GM23338 (cell line): ENCODE measurements at regions not wholly inside any gene's neighbourhood (a gene's known extent, or its start where the extent isn't known, plus 50 kb on each side); places are given as distances from the start of the nearest gene placed in this dataset.
"Not testable (repeated sequence)": the region's sequence is repeated elsewhere in the genome, so short reads cannot be mapped to it uniquely, and the experiment has no call there.

Experiments
- ATAC-seq: fragments of 200-7000 bp; cut with Tn5 transposase; 3 replicates; pipeline ENCODE4 v1.9.1; 2020
- DNase-seq: peaks from one replicate; pipeline ENCODE4 v3.0.0-alpha.2; 2015; ENCODE audit warnings: low spot score
- H2AFZ ChIP-seq: fragments of 200-600 bp; sonication (generic); 2 replicates; pipeline ENCODE4 v1.8.0; 2016; ENCODE audit warnings: antibody characterized with exemption, mild to moderate bottlenecking, moderate library complexity
- H3F3A ChIP-seq: fragments of 200-600 bp; sonication (generic); replicated peaks from 2 replicates; pipeline ENCODE4 v1.8.0; 2017; ENCODE audit warnings: antibody characterized with exemption, mixed run types, low read depth
- H3K27ac ChIP-seq: fragments of 200-600 bp; sonication (generic); 2 replicates; pipeline ENCODE4 v1.6.1; 2016; ENCODE audit warnings: low read depth
- H3K27me3 ChIP-seq: fragments of 200-600 bp; sonication (generic); 2 replicates; pipeline ENCODE4 v1.8.0; 2016; ENCODE audit warnings: mild to moderate bottlenecking, mixed run types, moderate library complexity; ENCODE audit not compliant: insufficient read depth
- H3K36me3 ChIP-seq: fragments of 200-600 bp; sonication (generic); 2 replicates; pipeline ENCODE4 v1.8.0; 2016; ENCODE audit warnings: mild to moderate bottlenecking; ENCODE audit not compliant: insufficient read depth
- H3K4me1 ChIP-seq: fragments of 200-600 bp; sonication (generic); 2 replicates; pipeline ENCODE4 v1.8.0; 2016; ENCODE audit warnings: mild to moderate bottlenecking, moderate library complexity; ENCODE audit not compliant: insufficient read depth
- H3K4me2 ChIP-seq: fragments of 200-600 bp; sonication (generic); 2 replicates; pipeline ENCODE4 v1.7.1; 2017; ENCODE audit warnings: mixed run types
- H3K4me3 ChIP-seq: fragments of 200-600 bp; sonication (generic); 2 replicates; pipeline ENCODE4 v1.6.1; 2016; ENCODE audit warnings: mixed run types
- H3K79me2 ChIP-seq: fragments of 200-600 bp; sonication (generic); replicated peaks from 2 replicates; pipeline ENCODE4 v1.8.0; 2017; ENCODE audit warnings: mild to moderate bottlenecking; ENCODE audit not compliant: insufficient read depth
- H3K9me2 ChIP-seq: fragments of 200-600 bp; sonication (generic); 2 replicates; pipeline ENCODE4 v1.8.0; 2017; ENCODE audit not compliant: insufficient read depth
- H4K20me1 ChIP-seq: fragments of 200-600 bp; sonication (generic); replicated peaks from 2 replicates; pipeline ENCODE4 v1.8.0; 2017; ENCODE audit warnings: mild to moderate bottlenecking; ENCODE audit not compliant: insufficient read depth
- H3K27ac Mint-ChIP-seq: 2 replicates; pipeline ENCODE4 v1.8.0; 2020; ENCODE audit warnings: inconsistent platforms, mild to moderate bottlenecking, moderate library complexity, mixed read lengths
- H3K27me3 Mint-ChIP-seq: 3 replicates; pipeline ENCODE4 v1.8.0; 2022; ENCODE audit warnings: low read depth, mild to moderate bottlenecking, moderate library complexity, mixed read lengths, inconsistent platforms; ENCODE audit not compliant: insufficient read depth, poor library complexity
- H3K36me3 Mint-ChIP-seq: 3 replicates; pipeline ENCODE4 v1.8.0; 2021; ENCODE audit warnings: low read depth, mild to moderate bottlenecking, inconsistent platforms, moderate library complexity, mixed read lengths
- H3K4me1 Mint-ChIP-seq: 3 replicates; pipeline ENCODE4 v1.8.0; 2020; ENCODE audit warnings: mild to moderate bottlenecking, inconsistent platforms, mixed read lengths
- H3K4me3 Mint-ChIP-seq: 3 replicates; pipeline ENCODE4 v1.8.0; 2021; ENCODE audit warnings: moderate library complexity, mild to moderate bottlenecking, inconsistent platforms, mixed read lengths
- H3K9me3 Mint-ChIP-seq: 3 replicates; pipeline ENCODE4 v1.8.0; 2020; ENCODE audit warnings: moderate library complexity, mild to moderate bottlenecking, inconsistent platforms, mixed read lengths
- CREB1 ChIP-seq: fragments of 250-450 bp; sonication (Bioruptor Pico); IDR thresholded peaks from 2 replicates; pipeline ENCODE4 v1.5.0; 2020; ENCODE audit warnings: low read depth, mild to moderate bottlenecking, moderate library complexity
- EZH2 ChIP-seq: fragments of 200-600 bp; sonication (generic); IDR thresholded peaks from one replicate; pipeline ENCODE4 v1.8.0; 2017; ENCODE audit warnings: antibody characterized with exemption, mild to moderate bottlenecking, low read depth; ENCODE audit not compliant: unreplicated experiment
- NANOG ChIP-seq: IDR thresholded peaks from 2 replicates; pipeline ENCODE4 v1.6.1; 2016; ENCODE audit warnings: antibody characterized with exemption, borderline replicate concordance
- STAT1 ChIP-seq: IDR thresholded peaks from one replicate; pipeline ENCODE4 v1.6.1; 2016; ENCODE audit warnings: antibody characterized with exemption; ENCODE audit not compliant: unreplicated experiment
- ZNF114 ChIP-seq: fragments of 250-450 bp; sonication (Bioruptor Pico); IDR thresholded peaks from 2 replicates; pipeline ENCODE4 v1.5.0; 2020; ENCODE audit warnings: mild to moderate bottlenecking, moderate library complexity
- TF ChIP-seq, protein P1 (sequence below): IDR thresholded peaks from one replicate; pipeline ENCODE4 v1.6.1; 2018; ENCODE audit warnings: antibody characterized with exemption; ENCODE audit not compliant: unreplicated experiment

DNA sequence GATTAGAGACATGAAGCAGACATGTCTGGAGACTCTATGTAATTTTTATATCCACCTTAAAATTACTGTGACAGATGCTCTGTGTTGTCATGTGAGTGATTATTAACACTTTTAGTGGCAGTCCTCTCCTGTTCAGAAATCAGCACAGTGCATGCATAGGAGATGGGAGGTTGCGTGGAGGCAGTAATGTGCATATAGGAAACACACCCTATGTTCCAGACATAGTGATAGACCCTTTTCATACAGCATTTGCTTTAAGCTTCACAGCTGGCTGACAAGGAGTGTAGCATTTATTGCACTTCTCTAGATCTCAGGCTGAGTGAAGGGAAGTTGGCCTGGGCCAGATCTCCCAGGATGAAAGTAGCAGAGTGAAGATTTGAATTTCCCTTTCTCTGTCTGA is 102.3 kb upstream of the SYN3 start (continued):
- TF ChIP-seq NANOG (no peak), CREB1 (CRISPR knock-in tag) (no peak), ZNF114 (no peak), EZH2 (no peak)

GRCh38 chr22:33154967-33155366 is 96.8 kb upstream of the SYN3 start:
- H3K27me3 ChIP-seq, H3K9me2 ChIP-seq, H3K27ac ChIP-seq, H3K4me1 Mint-ChIP-seq, H3K4me2 ChIP-seq, H3K36me3 ChIP-seq, H4K20me1 ChIP-seq, H3K27ac Mint-ChIP-seq, H2AFZ ChIP-seq, H3K4me3 Mint-ChIP-seq, ATAC-seq, H3F3A ChIP-seq, DNase-seq, H3K27me3 Mint-ChIP-seq, H3K4me3 ChIP-seq, H3K79me2 ChIP-seq, H3K4me1 ChIP-seq: not testable (repeated sequence)
- Mint-ChIP-seq H3K9me3 (peaks cover 28% of the 10 kb centered on the region), H3K36me3 (peaks cover 14% of the 10 kb centered on the region; the same call in 2 of the 3 replicates)

- Mint-ChIP-seq H3K27ac (no peak overlapping the region), H3K4me3 (no peak overlapping the region), H3K9me3 (peaks cover 4% of the 10 kb centered on the region), H3K27me3 (peaks cover 2% of the 10 kb centered on the region), H3K4me1 (peaks cover 9% of the 10 kb centered on the region; the same call in 2 of the 3 replicates), H3K36me3 (no peaks in the 10 kb centered on the region)
- ATAC-seq (no peak), DNase-seq (no peak)
- H4K20me1 ChIP-seq = no peaks in the 10 kb centered on the region
- H3K27ac ChIP-seq = no peak overlapping the region
- H3K4me3 ChIP-seq = no peak overlapping the region
- no peaks in the 10 kb centered on the region for H3K27me3 ChIP-seq
- peaks cover 4% of the 10 kb centered on the region for H3K9me2 ChIP-seq
- H3K79me2 ChIP-seq = no peaks in the 10 kb centered on the region
- no peaks in the 10 kb centered on the region for H3K36me3 ChIP-seq
- peaks cover 7% of the 10 kb centered on the region for H3K4me1 ChIP-seq
- no peak overlapping the region for H2AFZ ChIP-seq
- TF ChIP-seq, protein P1, sequence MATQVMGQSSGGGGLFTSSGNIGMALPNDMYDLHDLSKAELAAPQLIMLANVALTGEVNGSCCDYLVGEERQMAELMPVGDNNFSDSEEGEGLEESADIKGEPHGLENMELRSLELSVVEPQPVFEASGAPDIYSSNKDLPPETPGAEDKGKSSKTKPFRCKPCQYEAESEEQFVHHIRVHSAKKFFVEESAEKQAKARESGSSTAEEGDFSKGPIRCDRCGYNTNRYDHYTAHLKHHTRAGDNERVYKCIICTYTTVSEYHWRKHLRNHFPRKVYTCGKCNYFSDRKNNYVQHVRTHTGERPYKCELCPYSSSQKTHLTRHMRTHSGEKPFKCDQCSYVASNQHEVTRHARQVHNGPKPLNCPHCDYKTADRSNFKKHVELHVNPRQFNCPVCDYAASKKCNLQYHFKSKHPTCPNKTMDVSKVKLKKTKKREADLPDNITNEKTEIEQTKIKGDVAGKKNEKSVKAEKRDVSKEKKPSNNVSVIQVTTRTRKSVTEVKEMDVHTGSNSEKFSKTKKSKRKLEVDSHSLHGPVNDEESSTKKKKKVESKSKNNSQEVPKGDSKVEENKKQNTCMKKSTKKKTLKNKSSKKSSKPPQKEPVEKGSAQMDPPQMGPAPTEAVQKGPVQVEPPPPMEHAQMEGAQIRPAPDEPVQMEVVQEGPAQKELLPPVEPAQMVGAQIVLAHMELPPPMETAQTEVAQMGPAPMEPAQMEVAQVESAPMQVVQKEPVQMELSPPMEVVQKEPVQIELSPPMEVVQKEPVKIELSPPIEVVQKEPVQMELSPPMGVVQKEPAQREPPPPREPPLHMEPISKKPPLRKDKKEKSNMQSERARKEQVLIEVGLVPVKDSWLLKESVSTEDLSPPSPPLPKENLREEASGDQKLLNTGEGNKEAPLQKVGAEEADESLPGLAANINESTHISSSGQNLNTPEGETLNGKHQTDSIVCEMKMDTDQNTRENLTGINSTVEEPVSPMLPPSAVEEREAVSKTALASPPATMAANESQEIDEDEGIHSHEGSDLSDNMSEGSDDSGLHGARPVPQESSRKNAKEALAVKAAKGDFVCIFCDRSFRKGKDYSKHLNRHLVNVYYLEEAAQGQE = no peak
- TF ChIP-seq CREB1 (CRISPR knock-in tag) = no peak
- H3F3A ChIP-seq = no peaks in the 10 kb centered on the region
- H3K4me2 ChIP-seq = no peak overlapping the region
Measured at GRCh38 chr22:33149611-33150010, 91.4 kb upstream of the SYN3 start.

DNA sequence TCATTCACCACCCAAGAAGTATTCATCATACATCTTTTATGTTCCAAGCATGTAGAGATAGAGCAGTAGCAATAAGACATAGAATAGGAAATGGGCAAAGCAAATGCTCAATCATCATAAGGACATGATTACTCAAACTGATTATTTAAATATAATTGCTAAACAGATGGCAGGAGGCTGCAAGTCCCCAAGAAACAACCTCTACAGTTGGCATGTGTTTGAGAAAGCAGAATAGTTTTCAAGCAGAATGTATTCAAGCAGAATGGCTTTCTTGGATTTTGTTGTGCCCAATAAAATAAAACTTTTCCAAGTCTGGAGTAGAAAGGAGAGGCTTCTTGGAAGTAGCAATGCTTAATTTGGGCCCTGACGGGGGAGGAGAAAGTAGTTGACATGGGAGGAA is 86.5 kb upstream of the SYN3 start:
- H3K27ac ChIP-seq = no peak overlapping the region
- ATAC-seq (no peak), DNase-seq (no peak)
- H3K79me2 ChIP-seq = no peaks in the 10 kb centered on the region
- Mint-ChIP-seq H3K36me3 (no peaks in the 10 kb centered on the region), H3K27ac (no peak overlapping the region), H3K4me1 (no peaks in the 10 kb centered on the region), H3K9me3 (no peaks in the 10 kb centered on the region), H3K27me3 (peaks cover 2% of the 10 kb centered on the region), H3K4me3 (no peak overlapping the region)
- no peaks in the 10 kb centered on the region for H3K36me3 ChIP-seq
- H4K20me1 ChIP-seq = no peaks in the 10 kb centered on the region
- H3K27me3 ChIP-seq = no peaks in the 10 kb centered on the region; the same call in 1 of the 2 replicates
- H3K4me3 ChIP-seq = no peak overlapping the region
- no peak overlapping the region for H3K4me2 ChIP-seq
- H3F3A ChIP-seq = no peaks in the 10 kb centered on the region
- H3K4me1 ChIP-seq = no peaks in the 10 kb centered on the region
- H3K9me2 ChIP-seq = peaks cover 4% of the 10 kb centered on the region
- no peak overlapping the region for H2AFZ ChIP-seq
- TF ChIP-seq STAT1 = no peak
